Muscle layer of duodenum (tissue), 2 donors: ENCODE measurements at regions not wholly inside any gene's neighbourhood (a gene's known extent, or its start where the extent isn't known, plus 50 kb on each side); places are given as distances from the start of the nearest gene placed in this dataset.
A peak's percentile ranks its signal among the peaks of the same experiment; 100 is the strongest.

Experiments used
- H3K27ac ChIP-seq: one replicate; pipeline ENCODE4 v1.7.0; 2013; ENCODE audit warnings: mild to moderate bottlenecking, low read length
- H3K27me3 ChIP-seq: one replicate; pipeline ENCODE4 v1.7.0; 2013; ENCODE audit warnings: low read depth, mild to moderate bottlenecking, control low read depth, low read length
- H3K36me3 ChIP-seq, 2 donors: one replicate each; pipeline ENCODE4 v1.7.0; 2013; ENCODE audit warnings: low read length in 2 of 2, control low read depth in 1 of 2, mild to moderate bottlenecking in 1 of 2; ENCODE audit not compliant: insufficient read depth in 2 of 2, control insufficient read depth in 1 of 2
- H3K4me1 ChIP-seq, 2 donors: one replicate each; pipeline ENCODE4 v1.7.0; 2013; ENCODE audit warnings: low read length in 2 of 2, mild to moderate bottlenecking in 2 of 2, control low read depth in 1 of 2, moderate library complexity in 1 of 2; ENCODE audit not compliant: insufficient read depth in 2 of 2, control insufficient read depth in 1 of 2
- H3K4me3 ChIP-seq, 2 donors: one replicate each; pipeline ENCODE4 v1.7.0; 2013; ENCODE audit warnings: low read length in 2 of 2, low read depth in 1 of 2, mild to moderate bottlenecking in 1 of 2
- H3K9me3 ChIP-seq, 2 donors: one replicate each; pipeline ENCODE4 v1.7.0; 2013; ENCODE audit warnings: low read length in 2 of 2, control low read depth in 1 of 2, mild to moderate bottlenecking in 1 of 2; ENCODE audit not compliant: control insufficient read depth in 1 of 2
- donor health status: healthy.

DNA sequence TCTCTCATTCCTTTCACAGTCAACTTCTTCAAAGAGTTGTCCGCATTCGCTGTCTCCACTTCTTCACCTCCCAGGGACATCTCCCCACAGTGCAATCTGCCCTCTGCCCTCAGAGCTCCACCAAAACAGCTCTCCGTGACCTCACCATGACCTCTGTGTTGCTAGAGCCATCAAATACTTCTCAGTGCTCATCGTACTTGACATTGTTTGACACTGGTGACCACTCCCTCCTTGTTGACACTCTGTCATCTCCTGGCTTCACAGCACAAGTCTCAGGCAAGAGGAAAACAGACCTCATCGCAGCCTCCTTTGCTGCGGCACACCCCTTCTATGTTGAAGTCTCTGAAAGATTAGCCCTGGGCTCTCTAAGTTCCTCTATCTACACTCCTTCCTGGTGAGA lies 90.5 kb upstream of the CCDC160 start:
- H3K36me3 ChIP-seq = no peaks in the 10 kb centered on the region
- H3K4me1 ChIP-seq = no peaks in the 10 kb centered on the region
- H3K27ac ChIP-seq = no peak overlapping the region
- no peaks in the 10 kb centered on the region for H3K9me3 ChIP-seq
- H3K4me3 ChIP-seq = no peak overlapping the region
- H3K27me3 ChIP-seq = no peaks in the 10 kb centered on the region

DNA sequence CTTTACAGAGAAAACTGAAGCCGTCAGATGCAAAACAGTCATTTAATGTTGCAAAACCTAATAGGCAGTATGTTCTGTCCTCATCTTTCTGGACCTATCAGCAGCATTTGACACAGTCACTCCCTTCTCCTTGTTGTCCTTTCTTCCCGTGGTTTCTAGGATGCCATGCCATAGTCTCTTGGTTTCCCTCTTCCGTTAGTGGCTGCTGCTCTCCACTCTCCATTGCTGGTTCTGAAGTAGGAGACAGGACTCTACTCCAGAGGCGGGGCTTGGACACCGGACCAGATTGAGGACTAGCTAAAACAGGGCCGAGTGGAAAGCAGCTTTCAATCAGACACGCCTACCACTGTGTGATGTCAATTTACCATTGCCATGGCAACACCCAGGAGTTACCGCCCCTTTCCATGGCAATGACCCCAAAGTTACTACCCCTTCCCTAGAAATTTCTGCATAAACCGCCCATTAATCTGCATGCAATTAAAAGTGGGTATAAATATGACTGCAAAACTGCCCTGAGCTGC lies 88.8 kb upstream of the CCDC160 start:
- no peaks in the 10 kb centered on the region for H3K27me3 ChIP-seq
- H3K36me3 ChIP-seq = no peaks in the 10 kb centered on the region
- H3K4me1 ChIP-seq = no peaks in the 10 kb centered on the region
- no peak overlapping the region for H3K27ac ChIP-seq
- peak overlapping the region in 1 of 2 donors; percentile 56 for H3K4me3 ChIP-seq
- H3K9me3 ChIP-seq = no peaks in the 10 kb centered on the region

DNA sequence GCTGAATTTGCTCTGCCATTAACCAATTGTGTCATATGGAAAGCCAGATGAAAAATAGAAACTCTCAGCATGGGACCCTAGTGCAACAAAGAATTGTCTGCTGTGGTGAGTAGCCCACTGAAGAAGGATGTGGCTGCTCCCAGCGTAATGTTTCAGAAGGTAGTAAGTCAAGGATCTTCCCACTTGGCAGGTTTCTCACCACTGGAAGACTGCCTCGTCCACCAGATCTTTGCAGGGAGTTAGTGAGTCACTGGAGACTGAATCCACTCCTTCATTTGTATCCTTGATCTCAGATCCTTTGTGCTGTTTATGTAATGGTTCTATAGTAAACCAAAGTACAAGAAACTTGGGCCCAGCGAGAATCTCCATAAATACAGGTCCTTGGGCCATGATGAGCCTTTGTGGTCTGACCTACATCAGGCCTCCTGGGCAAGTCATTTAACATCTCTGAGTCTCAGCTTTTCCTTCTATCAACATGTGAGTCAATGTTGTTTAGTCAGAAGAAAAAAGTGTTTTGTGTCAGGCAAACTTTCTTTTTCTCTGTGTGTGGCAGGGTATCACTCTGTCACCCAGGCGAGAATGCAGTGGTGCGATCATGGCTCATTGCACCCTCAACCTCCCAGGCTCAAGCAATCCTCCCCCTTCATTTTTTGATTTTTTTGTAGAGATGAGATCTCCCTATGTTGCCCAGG lies 78.0 kb upstream of the CCDC160 start:
- H3K27me3 ChIP-seq = no peaks in the 10 kb centered on the region
- no peak overlapping the region for H3K4me3 ChIP-seq
- no peaks in the 10 kb centered on the region for H3K36me3 ChIP-seq
- no peaks in the 10 kb centered on the region for H3K4me1 ChIP-seq
- no peaks in the 10 kb centered on the region for H3K9me3 ChIP-seq
- no peak overlapping the region for H3K27ac ChIP-seq

DNA sequence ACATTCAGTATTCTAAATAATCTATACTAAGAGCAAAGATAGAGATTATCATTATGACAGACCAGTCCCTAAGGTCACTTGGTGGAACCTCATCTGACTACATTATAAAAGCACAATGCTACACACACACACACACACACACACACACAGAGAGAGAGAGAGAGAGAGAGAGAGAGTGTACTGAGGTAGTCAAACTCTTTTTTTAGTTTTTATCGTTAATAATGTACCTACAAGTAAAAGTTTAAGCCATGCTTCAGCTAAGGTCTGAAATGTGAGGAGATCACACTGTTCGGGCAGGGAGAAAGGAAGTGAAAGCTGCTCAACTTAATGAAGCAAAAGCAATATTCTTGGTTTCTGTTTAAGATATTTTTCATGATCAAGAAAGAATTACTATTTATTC lies 75.8 kb upstream of the CCDC160 start:
- H3K4me3 ChIP-seq = no peak overlapping the region
- no peaks in the 10 kb centered on the region for H3K36me3 ChIP-seq
- H3K9me3 ChIP-seq = no peaks in the 10 kb centered on the region
- no peaks in the 10 kb centered on the region for H3K27me3 ChIP-seq
- no peak overlapping the region for H3K27ac ChIP-seq
- H3K4me1 ChIP-seq = no peaks in the 10 kb centered on the region

DNA sequence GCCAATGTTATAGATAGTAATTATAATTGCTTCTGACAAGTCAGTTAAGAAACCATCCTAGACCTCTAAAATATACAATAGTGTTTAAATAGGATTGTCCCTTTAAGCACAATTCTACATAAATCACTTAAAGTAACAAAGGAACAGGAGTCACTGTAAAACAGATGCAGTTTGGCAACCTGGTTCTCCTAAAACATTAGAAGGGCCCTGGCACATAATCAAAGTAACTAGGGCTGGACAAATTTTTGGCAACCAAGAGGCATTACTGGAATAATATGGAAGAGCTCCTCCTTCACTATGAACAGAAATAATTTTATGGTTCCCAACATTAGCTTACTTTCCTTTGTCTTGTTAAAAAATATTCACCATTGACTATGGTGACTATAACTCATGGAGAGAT lies 75.0 kb upstream of the CCDC160 start:
- Histone ChIP-seq H3K9me3 (no peaks in the 10 kb centered on the region), H3K27ac (no peak overlapping the region), H3K4me3 (no peak overlapping the region), H3K36me3 (no peaks in the 10 kb centered on the region), H3K4me1 (no peaks in the 10 kb centered on the region), H3K27me3 (no peaks in the 10 kb centered on the region)

DNA sequence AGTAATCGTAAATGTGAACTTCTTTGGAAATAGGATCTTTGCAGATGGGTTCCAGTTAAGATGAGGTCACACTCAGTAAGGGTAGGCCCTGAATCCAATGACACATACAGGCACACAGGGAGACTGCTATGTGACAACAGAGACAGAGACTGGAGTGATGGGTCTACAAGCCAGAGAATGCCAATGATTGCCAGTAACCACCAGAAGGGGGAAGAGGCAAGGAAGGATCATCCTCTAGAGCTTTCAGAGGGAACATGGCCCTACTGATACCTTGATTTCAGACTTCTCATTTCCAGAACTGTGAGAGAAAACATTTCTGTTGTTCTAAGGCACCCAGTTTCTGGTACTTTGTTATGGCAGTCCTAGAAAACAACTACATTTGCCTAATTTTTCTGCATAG lies 73.1 kb upstream of the CCDC160 start:
- H3K36me3 ChIP-seq = no peaks in the 10 kb centered on the region
- no peaks in the 10 kb centered on the region for H3K4me1 ChIP-seq
- no peak overlapping the region for H3K27ac ChIP-seq
- H3K4me3 ChIP-seq = no peak overlapping the region
- no peaks in the 10 kb centered on the region for H3K27me3 ChIP-seq
- H3K9me3 ChIP-seq = no peaks in the 10 kb centered on the region

DNA sequence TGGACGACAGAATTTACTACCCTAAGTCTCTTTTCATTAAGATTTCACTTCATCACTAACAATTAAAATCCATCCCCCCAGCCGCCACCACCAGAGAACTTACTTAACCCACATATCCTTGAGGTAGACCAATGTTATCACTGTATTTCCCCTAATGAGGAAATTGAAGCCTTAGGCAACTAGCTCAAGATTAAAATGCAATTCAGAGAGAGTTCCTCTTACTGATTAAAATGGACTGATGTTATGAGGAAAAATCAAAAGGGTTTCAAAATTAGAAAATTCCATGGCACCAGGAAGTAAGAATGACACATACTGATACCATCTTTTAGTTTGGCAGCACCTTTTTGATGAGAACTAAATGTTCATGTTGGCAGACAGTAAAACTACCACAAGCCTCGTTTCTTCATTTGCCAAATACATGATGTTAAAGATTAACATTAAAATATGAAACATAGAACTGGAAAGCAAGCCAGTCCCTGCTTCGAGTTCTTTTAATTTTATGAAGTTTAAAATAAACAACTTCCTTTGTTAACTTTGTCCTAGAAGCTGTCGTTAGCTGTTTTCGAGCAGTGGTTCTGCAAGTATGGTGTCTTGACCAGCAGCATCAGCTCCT lies 69.3 kb upstream of the CCDC160 start:
- Histone ChIP-seq H3K4me1 (no peaks in the 10 kb centered on the region), H3K27me3 (no peaks in the 10 kb centered on the region), H3K9me3 (no peaks in the 10 kb centered on the region), H3K27ac (no peak overlapping the region), H3K4me3 (no peak overlapping the region), H3K36me3 (no peaks in the 10 kb centered on the region)

DNA sequence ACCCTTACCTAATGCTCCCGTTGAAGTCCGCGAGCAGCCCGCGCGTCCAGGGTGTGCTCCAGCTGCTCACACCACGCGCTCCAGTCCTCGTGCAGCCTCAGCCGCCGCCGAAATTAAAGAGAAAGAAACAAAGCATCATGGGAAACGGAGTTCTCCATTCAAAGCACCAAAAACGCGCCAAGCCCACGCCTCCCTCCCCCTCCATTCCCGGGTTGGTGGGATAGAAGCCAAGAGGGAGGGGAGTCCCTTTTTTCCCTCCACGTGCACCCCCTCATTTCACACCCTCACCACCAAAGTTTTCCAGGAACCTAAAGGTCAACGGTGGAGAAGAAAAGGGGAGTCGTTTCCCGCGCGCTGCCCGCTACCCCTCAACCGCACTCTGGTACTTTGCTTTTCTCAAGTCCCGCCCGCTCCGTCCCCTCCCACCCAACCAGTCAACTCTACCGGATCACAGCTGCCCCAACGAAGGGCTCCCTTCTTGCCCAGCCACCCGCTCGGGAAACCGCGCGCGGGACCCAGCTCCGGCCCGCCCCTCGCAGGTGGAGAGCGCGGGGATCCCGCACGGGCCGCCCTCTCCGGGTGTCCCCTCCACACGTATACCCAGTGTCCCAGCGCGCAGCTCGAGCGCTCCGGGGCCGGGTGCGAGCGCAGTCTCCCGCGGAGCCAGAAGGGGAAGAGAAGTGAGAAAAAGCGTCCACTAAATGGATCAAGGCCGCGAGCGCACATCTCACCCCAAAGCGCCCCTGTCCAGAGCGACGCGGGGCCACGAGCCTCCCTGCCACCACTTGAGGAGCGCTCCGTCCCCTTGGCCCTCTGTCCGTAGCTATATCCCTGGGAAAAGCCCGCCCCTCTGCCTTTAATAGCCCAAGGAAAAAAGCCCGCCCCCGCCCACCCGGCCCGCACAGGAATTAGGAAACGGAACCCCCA lies 65.1 kb upstream of the CCDC160 start:
- no peak overlapping the region for H3K27ac ChIP-seq

DNA sequence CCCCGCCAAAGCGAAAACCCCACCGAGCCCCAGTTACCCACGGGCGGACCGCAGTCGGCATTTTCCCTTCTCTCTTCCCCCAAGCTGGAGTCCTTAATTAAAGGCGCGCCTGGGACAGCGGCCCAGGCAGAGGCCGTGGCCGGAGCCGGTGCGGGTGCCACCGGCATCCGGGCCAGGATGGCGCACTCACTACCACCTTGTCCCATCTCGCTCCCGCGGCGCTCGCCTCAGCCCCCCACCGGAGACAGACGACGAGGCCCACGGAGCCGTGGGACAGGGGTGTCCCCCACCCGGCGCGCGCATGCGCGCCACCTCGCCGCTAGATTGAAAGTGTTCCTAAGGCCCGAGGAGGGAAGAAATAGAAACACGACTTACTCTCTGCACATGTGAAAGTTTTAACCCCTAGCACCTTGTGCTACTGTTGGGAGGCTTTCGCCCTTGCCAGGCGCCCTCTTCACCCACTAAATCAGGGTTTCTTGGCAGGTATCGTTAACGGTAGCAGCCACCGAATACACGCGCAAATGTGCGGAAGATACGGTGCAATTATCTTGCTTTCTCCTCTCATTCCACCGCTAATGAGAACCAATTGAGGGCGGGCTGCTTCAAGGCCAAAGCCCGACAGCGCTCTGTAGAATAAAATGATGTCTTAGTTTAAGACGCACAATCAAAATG lies 64.3 kb upstream of the CCDC160 start:
- H3K4me3 ChIP-seq = peak overlapping the region; percentile 60 to 76
- H3K27me3 ChIP-seq = no peaks in the 10 kb centered on the region
- H3K27ac ChIP-seq = no peak overlapping the region
- no peaks in the 10 kb centered on the region for H3K9me3 ChIP-seq
- no peaks in the 10 kb centered on the region for H3K4me1 ChIP-seq
- no peaks in the 10 kb centered on the region for H3K36me3 ChIP-seq

More for the DNA sequence above, 65.1 kb upstream of the CCDC160 start:
- Histone ChIP-seq H3K4me1 (no peaks in the 10 kb centered on the region), H3K36me3 (no peaks in the 10 kb centered on the region), H3K27me3 (no peaks in the 10 kb centered on the region), H3K4me3 (peak overlapping the region; percentile 7 to 76), H3K9me3 (no peaks in the 10 kb centered on the region)

DNA sequence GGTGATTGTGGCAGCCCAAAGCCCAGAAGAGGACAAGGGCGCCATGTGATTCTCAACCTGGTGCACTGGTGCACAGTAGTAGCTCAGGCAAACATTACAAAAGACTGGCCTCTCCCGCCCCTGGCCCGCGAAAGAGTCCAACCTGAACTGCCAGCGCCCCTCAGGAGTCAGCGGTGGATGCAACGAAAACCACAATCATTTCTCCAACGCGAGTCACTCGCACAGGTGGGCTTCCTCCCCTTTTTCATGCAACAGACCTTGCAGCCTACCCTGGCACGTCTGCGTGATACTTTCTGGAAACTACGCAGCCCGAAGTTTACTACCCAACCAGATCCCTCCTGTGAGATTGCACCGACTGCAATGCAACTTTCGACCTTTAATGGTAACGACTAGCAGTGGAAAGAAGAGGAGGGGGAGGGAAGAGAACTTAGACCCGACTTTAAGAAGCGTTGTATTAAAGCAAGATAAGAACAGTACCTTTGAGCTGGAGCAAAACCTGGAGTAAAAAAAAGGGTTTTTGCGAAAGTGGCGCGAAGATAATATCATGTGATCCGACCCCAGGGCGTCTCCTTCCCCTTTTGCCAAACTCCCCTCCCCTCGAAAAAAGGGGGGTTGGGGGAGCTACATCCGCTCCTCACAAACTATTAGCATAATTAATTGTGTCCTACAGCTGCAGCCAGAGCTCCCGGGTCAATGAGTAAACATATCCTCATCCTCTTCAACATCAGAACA lies 63.3 kb upstream of the CCDC160 start:
- Histone ChIP-seq H3K4me1 (no peaks in the 10 kb centered on the region), H3K36me3 (no peaks in the 10 kb centered on the region), H3K27me3 (no peaks in the 10 kb centered on the region), H3K27ac (no peak overlapping the region), H3K9me3 (no peaks in the 10 kb centered on the region), H3K4me3 (peak overlapping the region; percentile 30 to 76)
